Left cardiac atrium (tissue), 4 donors: ENCODE measurements at regions not wholly inside any gene's neighbourhood (a gene's known extent, or its start where the extent isn't known, plus 50 kb on each side); places are given as distances from the start of the nearest gene placed in this dataset.

Experiments used
- ATAC-seq, 2 donors: fragments of 200-7000 bp; cut with Tn5 transposase; one replicate each; pipeline ENCODE4 v1.9.1; 2020; ENCODE audit warnings: mild to moderate bottlenecking in 2 of 2, moderate library complexity in 2 of 2
- DNase-seq: peaks from one replicate; pipeline ENCODE4 v3.0.0-alpha.2; 2020
- intact Hi-C, 2 donors: fragments of 100-400 bp; cut with DNase I; formaldehyde crosslinking; loops; one replicate each; pipeline versions ENCODE4 v1.14.1 to v1.15.1; 2022 to 2023
- donor health status: DM: no; HTN: yes; CAD: no.
- donor health status: DM: no; HTN: yes; CAD: no; lungs with severe emphysema.
- donor health status: DM: yes; HTN: yes; CAD: no.
- donor health status: Dilated cardiomyopathy.

DNA sequence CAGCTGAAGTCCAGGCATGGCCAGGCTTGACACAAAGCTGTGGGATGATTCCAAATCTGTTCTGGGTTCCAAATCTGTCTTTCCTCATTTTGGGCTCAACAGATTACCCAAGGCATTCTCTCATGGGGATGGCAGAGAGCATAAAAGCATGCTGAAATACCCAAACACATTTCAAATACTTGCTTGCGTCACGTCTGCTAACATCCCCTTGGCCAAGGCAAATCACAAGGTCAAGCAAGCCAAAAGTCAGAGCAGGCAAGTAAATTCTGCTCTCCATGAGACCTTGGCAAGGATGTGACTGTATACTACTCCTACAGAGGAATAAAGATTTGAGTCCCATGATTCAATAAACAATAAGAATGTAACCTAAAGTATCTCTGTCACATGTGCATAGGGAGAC is 306.7 kb downstream of the EPB41L4A start:
- ATAC-seq (peak in 1 of 2 donors; percentile 34), DNase-seq (no peak)
- intact Hi-C loops: no loop called here

DNA sequence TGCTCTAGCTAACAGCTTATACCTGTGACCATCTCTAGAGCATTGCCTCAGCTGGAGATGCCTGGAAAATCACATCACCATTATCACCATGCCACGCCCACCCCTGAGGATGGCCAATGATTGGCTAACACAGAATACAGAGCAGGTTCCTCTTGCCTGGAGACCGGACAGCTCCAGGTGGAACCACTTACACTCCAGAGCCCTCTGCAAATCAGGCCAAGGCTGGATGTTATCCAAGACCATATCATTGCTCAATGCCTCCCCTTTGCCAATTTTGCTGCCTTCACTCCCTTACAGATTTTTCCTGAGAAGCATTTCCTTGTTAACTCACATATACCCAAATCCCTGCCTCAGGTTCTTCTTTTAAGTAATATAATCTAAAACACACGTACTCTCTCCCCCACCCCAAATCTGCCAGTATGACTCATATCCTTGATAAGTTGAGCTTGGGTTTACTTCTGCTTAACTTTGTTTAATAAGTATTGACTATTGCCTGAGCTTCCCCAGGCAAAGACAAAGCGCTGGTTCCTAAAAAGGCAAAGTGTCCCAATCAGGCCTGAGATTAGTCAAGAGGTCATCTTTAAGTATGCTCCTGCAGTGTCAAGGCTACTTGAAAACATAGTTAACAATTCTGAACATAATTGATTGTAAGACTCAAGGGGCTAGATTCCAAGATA is 309.6 kb downstream of the EPB41L4A start:
- ATAC-seq (peak; percentile 70 to 94), DNase-seq (peak; percentile 31)
- intact Hi-C loops: no loop called here

- no peak for DNase-seq
- intact Hi-C loops: no loop called here
- no peak for ATAC-seq
Observed at GRCh38 chr5:112106878-112107277, 312.2 kb downstream of the EPB41L4A start.

- DNase-seq: no peak
- intact Hi-C loops: no loop called here
- ATAC-seq: peak in 1 of 2 donors; percentile 50
Observed at GRCh38 chr5:112097768-112098167, 321.3 kb downstream of the EPB41L4A start.

DNA sequence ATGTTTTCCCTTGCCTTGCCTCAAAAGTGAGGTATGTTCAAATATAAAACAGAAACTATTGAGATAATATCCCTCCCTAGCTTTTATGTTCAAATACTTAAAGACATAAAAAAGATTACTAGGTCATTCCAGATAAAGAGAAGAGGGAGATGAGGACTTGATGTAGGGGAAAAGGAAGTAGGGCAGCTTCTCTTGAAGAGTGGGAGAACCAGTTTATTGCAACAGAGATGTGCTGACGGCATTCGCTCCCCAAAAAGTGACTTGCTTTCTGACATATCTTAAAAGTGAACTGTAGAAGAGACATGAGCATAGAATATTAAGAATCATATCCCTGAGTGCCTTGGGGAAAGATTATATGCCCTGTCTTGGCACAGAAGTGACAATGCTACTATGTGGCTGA is 330.2 kb upstream of the NREP start:
- DNase-seq (no peak), ATAC-seq (no peak)
- intact Hi-C loops: no loop called here

DNA sequence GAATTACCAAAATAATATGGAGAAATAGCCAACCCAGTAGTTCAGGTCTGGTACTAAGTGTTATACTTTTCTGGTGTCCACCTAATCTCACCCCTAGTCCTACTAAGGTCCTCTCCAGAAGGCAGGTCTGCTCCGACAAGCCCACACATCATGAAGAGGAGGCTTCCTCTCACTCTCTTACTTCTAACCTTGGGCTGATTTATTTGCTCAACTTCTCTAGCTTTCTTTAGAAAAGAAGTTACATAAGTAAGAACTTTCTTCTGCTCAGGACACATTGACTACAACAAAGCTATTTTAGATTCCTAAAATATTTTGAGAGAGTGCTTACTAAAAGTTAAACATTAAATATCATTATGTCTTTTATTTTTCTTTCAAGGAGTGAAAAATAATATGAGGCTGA is 329.7 kb upstream of the NREP start:
- no peak for ATAC-seq
- DNase-seq: no peak
- intact Hi-C loops: no loop called here

GRCh38 chr5:112084149-112084548 is 327.2 kb upstream of the NREP start:
- no peak for DNase-seq
- ATAC-seq: no peak
- intact Hi-C loops: no loop called here

DNA sequence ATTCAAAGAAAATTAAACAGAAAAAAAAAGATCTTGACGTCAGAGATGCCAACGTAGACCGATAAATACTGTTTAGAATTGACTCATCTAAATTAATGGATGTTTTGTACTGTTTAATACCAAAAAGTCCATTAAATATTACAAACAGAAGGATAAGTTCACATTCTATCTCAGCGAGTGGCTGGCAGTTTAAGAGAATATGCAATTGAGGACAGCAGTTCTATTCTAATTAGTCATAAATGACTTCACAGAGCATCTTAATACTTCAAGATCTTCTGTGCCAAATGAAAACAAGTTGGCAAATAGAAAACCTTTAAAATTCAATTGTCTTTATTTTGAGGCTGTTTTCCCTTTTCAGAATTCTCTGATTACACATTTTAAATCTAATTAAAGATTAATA is 326.6 kb upstream of the NREP start:
- no peak for DNase-seq
- intact Hi-C loops: no loop called here
- no peak for ATAC-seq

GRCh38 chr5:112077180-112077579 is 320.2 kb upstream of the NREP start:
- intact Hi-C loops: no loop called here
- no peak for ATAC-seq
- DNase-seq: no peak

DNA sequence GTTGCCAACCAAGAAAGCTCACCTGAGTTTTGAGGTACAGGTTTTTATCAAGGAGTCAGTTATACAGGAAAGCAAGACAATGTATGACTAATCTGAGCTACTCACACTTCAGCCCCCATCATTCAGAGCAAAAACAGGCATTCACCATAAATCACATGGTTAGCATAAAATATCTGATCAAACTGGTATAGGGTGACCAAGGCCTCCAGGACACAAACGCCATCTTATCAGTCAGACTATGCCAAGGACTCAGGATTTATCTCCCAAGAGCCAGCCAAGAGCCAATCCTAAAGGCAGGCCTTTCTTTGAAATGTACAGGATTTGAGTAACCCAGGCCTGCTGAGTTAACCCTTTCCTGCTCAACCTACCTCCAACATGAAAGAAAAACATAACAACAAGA is 313.0 kb upstream of the NREP start:
- DNase-seq (no peak), ATAC-seq (no peak)
- intact Hi-C loops: no loop called here

- intact Hi-C loops: loop anchor here in 1 of 2 donors (5.0 kb wide), 1 partner anchor 227 kb away; no protein-coding TSS in a partner anchor
- DNase-seq: no peak
- ATAC-seq: no peak
Observed at GRCh38 chr5:112069329-112069728, 312.3 kb upstream of the NREP start.

DNA sequence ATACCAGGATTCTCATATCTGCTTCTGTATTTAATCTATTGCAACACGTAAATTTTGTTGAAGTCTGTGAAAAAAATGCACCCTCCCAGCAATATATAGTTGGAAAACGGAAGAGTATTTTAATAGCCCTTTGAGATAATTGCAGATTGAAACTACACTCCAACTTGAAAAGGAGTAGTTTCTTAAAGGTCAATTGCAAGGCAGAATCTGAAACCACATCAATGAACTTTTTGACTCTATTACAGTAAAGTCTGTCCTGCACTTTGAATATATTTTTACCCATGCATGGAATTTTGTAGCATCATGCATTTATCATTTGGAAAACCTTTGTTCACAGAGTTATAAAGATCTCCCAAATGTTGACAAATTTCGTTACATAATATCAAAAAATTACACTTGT is 311.6 kb upstream of the NREP start:
- no peak for DNase-seq
- intact Hi-C loops: loop anchor here in 1 of 2 donors (5.0 kb wide), 1 partner anchor 226 kb away; no protein-coding TSS in a partner anchor
- no peak for ATAC-seq

DNA sequence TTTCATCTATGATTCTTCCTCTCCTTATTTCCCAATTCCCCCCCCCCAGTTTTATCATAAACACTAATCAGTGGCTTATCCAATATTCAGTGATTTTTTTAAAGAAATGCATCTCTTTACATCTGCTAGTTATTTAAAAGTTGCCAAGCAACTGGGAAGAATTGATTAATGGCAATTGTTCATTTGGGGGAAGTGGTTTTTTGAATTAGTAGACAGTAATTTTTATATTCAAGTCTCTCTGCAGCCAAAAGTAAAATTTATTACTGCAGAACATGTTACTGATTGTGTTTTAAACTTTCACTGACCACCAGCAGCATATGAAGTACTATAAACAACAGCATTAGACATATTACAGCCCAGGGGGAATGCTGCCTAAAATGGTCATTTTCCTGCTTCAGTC is 308.8 kb upstream of the NREP start:
- intact Hi-C loops: loop anchor here in 1 of 2 donors (5.0 kb wide), 1 partner anchor 223 kb away; no protein-coding TSS in a partner anchor
- no peak for DNase-seq
- ATAC-seq: no peak

GRCh38 chr5:112064956-112065355 is 308.0 kb upstream of the NREP start:
- intact Hi-C loops: loop anchor here in 1 of 2 donors (5.0 kb wide), 1 partner anchor 223 kb away; no protein-coding TSS in a partner anchor
- ATAC-seq (no peak), DNase-seq (no peak)

DNA sequence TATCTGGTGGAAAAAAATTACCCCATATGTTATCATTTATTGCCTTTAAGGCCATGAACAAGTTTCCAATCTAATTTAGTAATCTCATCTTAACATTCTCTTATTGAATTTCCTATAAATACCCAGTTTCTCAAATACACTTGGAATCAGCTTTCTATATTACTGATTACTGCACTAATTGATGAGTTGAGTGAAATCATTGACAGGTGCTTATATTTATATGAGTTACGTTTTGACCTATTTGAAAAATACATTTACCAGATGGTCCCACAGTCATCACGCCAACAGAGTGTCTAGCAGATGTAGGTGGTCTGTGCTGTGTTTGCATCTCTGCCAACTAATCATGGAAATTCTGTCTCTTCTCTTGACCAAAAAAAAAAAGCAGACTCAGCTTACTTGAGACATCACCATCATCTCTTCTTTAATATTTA is 307.3 kb upstream of the NREP start:
- ATAC-seq (no peak), DNase-seq (no peak)
- intact Hi-C loops: no loop called here

DNA sequence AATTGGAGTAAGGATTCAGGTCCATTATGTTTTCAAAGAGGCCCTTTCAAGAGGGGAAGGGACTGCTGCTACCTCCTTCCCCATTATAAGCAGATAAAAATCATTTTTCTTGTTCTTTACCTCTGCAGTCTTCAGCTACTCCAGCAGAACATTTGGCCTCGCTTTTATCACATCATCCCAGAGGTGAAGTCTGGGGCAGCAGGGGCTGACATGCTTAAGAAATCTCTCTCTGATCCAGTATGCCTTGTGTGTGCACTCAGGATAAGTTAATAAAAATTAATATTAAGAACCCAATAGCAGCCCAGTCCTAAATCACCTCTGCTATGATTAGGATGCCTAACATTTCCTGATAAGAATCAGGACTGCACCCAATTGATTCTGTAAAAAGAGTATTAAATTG is 306.9 kb upstream of the NREP start:
- intact Hi-C loops: no loop called here
- DNase-seq (no peak), ATAC-seq (no peak)

DNA sequence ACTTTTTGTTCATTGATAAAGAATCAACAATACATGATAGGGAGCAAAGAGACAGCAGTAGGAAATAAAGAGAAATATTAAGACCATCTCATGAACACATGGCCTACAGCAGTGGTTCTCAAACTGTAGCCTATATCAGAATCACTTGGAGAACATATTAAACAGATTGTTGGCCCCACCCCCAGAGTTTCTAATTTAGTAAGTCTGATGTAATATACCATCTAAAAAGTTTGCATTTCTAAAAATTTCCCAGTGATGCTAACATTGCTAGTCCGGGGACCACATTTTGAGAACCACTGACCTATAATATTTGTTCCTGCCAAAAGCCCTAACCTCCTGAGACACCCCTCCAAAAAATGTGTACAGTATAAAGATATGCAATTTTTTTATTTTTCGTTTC is 306.2 kb upstream of the NREP start:
- ATAC-seq (no peak), DNase-seq (no peak)
- intact Hi-C loops: no loop called here

DNA sequence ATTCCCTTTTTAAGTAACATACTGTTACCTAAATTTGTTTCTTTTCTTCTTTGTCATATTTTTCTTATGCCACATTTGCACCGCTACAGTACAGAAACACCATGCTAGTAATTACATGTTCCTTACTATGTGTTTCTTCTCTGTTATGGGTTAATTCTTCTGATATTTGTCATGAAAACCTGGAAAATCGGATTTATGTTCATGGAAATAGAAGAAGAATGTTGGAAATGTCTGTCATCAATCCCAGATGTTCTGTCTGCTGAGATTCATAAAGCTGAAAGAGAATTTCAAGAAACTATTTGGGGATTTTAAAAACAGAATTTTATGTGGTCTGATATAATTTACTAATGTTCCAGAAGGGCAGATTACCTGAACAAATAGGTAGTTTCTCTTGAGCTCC is 305.2 kb upstream of the NREP start:
- ATAC-seq (no peak), DNase-seq (no peak)
- intact Hi-C loops: no loop called here

GRCh38 chr5:112061666-112062065 is 304.7 kb upstream of the NREP start:
- ATAC-seq: no peak
- intact Hi-C loops: no loop called here
- DNase-seq: no peak

GRCh38 chr5:112059579-112060135 is 302.7 kb upstream of the NREP start:
- no peak for DNase-seq

DNA sequence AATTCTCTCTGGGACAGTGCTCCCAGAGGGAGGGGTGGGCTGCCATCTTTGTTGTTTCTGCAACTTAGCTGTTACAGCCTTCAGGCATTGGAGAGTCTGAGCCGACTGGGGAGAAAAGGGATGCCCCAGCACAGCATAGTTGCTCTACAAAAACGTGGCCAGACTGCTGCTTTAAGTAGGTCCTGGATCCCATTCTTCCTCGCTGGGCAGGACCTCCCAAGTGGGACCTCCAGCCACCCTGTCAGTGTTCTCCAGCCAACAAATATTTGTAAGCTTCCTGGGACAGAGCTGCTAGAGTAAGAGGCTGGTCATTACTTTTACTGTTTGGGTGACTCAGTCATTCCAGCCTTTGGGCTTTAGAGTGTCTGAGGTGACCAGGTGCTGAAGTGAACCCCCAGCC is 292.7 kb upstream of the NREP start:
- no peak for ATAC-seq
- intact Hi-C loops: no loop called here
- DNase-seq: no peak

More at GRCh38 chr5:112059579-112060135, 302.7 kb upstream of the NREP start:
- no peak for ATAC-seq
- intact Hi-C loops: no loop called here
